Vagina (tissue), 2 donors: ENCODE measurements at regions not wholly inside any gene's neighbourhood (a gene's known extent, or its start where the extent isn't known, plus 50 kb on each side); places are given as distances from the start of the nearest gene placed in this dataset.

Experiments
- POLR2A ChIP-seq, 2 donors: fragments of 450-650 bp; IDR thresholded peaks; one replicate each; pipeline ENCODE4 v1.6.1; 2017; ENCODE audit warnings: antibody characterized with exemption in 2 of 2, mild to moderate bottlenecking in 2 of 2, moderate library complexity in 2 of 2
- TF ChIP-seq, protein P1 (sequence below), 3 experiments: fragments of 450-650 bp in 2 of 3; fragments of 200-600 bp in 1 of 3; sonication (generic) in 1 of 3; IDR thresholded peaks; one replicate each; pipeline ENCODE4 v1.5.1; 2017 to 2019; ENCODE audit warnings: antibody characterized with exemption in 3 of 3, mild to moderate bottlenecking in 2 of 3, moderate library complexity in 2 of 3

GRCh38 chr2:67544286-67544685 lies 147.2 kb downstream of the ETAA1 start:
- TF ChIP-seq, protein P1, sequence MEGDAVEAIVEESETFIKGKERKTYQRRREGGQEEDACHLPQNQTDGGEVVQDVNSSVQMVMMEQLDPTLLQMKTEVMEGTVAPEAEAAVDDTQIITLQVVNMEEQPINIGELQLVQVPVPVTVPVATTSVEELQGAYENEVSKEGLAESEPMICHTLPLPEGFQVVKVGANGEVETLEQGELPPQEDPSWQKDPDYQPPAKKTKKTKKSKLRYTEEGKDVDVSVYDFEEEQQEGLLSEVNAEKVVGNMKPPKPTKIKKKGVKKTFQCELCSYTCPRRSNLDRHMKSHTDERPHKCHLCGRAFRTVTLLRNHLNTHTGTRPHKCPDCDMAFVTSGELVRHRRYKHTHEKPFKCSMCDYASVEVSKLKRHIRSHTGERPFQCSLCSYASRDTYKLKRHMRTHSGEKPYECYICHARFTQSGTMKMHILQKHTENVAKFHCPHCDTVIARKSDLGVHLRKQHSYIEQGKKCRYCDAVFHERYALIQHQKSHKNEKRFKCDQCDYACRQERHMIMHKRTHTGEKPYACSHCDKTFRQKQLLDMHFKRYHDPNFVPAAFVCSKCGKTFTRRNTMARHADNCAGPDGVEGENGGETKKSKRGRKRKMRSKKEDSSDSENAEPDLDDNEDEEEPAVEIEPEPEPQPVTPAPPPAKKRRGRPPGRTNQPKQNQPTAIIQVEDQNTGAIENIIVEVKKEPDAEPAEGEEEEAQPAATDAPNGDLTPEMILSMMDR (IDR thresholded peaks at IDR 0.05): no peak
- TF ChIP-seq POLR2A (IDR thresholded peaks at IDR 0.05): no peak
